PC-9 (cell line): ENCODE measurements at regions not wholly inside any gene's neighbourhood (a gene's known extent, or its start where the extent isn't known, plus 50 kb on each side); places are given as distances from the start of the nearest gene placed in this dataset.

ENCODE experiments used
- BruUV-seq: library from RNA; stranded (reverse); fragments of 400-500 nt; replicated peaks from 2 replicates; lab custom pipeline; 2021; lab: Mats Ljungman, UMichigan
- CTCF ChIA-PET: fragments of 300-600 bp; sonication (Branson Sonifier 250); formaldehyde crosslinking; loops from one replicate; lab custom pipeline; 2022; ENCODE audit warnings: antibody characterized with exemption; lab: Charles Lee
- POLR2A ChIA-PET: fragments of 300-600 bp; sonication (Branson Sonifier 250); formaldehyde crosslinking; loops from one replicate; lab custom pipeline; 2022; ENCODE audit warnings: antibody characterized with exemption; ENCODE audit not compliant: unreplicated experiment; lab: Charles Lee
- DNase-seq, 2 experiments: peaks; one replicate each; pipeline versions ENCODE4 v3.0.0 to v3.0.0-alpha.2; 2015 to 2022; ENCODE audit warnings: mixed read lengths in 1 of 2
- H2AFZ ChIP-seq: fragments of 200-600 bp; sonication (generic); 2 replicates; pipeline ENCODE4 v1.8.1; 2017; ENCODE audit warnings: antibody characterized with exemption
- H3F3A ChIP-seq: fragments of 200-600 bp; sonication (generic); 2 replicates; pipeline ENCODE4 v1.8.1; 2017; ENCODE audit warnings: antibody characterized with exemption, mild to moderate bottlenecking, low read depth; ENCODE audit not compliant: insufficient read depth
- H3K27ac ChIP-seq: fragments of 200-600 bp; sonication (generic); 2 replicates; pipeline ENCODE4 v1.6.1; 2016; ENCODE audit warnings: mixed run types
- H3K27me3 ChIP-seq: fragments of 200-600 bp; sonication (generic); 2 replicates; pipeline ENCODE4 v1.6.1; 2016; ENCODE audit warnings: low read depth, mixed run types; ENCODE audit not compliant: insufficient read depth
- H3K36me3 ChIP-seq: fragments of 200-600 bp; sonication (generic); 2 replicates; pipeline ENCODE4 v1.6.1; 2016; ENCODE audit warnings: low read depth, mixed run types
- H3K4me1 ChIP-seq: fragments of 200-600 bp; sonication (generic); replicated peaks from 2 replicates; pipeline ENCODE4 v1.6.1; 2016; ENCODE audit warnings: mixed run types; ENCODE audit not compliant: insufficient read depth
- H3K4me2 ChIP-seq: fragments of 200-600 bp; sonication (generic); 2 replicates; pipeline ENCODE4 v1.6.1; 2017; ENCODE audit warnings: mixed run types
- H3K4me3 ChIP-seq: fragments of 200-600 bp; sonication (generic); 2 replicates; pipeline ENCODE4 v1.6.1; 2016; ENCODE audit warnings: mixed run types
- H3K79me2 ChIP-seq: fragments of 200-600 bp; sonication (generic); 2 replicates; pipeline ENCODE4 v1.6.1; 2017; ENCODE audit warnings: low read depth, mixed run types
- H3K9me2 ChIP-seq: fragments of 200-600 bp; sonication (generic); 2 replicates; pipeline ENCODE4 v1.8.1; 2017; ENCODE audit warnings: mild to moderate bottlenecking; ENCODE audit not compliant: insufficient read depth
- H3K9me3 ChIP-seq: fragments of 200-600 bp; sonication (generic); 2 replicates; pipeline ENCODE4 v1.8.1; 2016; ENCODE audit warnings: low read depth; ENCODE audit not compliant: insufficient read depth
- H4K20me1 ChIP-seq: fragments of 200-600 bp; sonication (generic); 2 replicates; pipeline ENCODE4 v1.8.1; 2017; ENCODE audit not compliant: insufficient read depth
- CTCF ChIP-seq: fragments of 200-600 bp; sonication (generic); conservative IDR thresholded peaks from 2 replicates; pipeline ENCODE4 v1.6.1; 2017; ENCODE audit warnings: mixed run types, antibody characterized with exemption, mild to moderate bottlenecking, moderate library complexity
- EZH2 ChIP-seq: fragments of 200-600 bp; sonication (generic); IDR thresholded peaks from 2 replicates; pipeline ENCODE4 v1.8.0; 2017; ENCODE audit warnings: antibody characterized with exemption, low read depth
- intact Hi-C: fragments of 100-400 bp; cut with micrococcal nuclease; formaldehyde crosslinking; loops from one replicate; pipeline ENCODE4 v1.10.0; 2022; ENCODE audit not compliant: unreplicated experiment

- Histone ChIP-seq H3K36me3 (no peaks in the 10 kb centered on the region), H3K27ac (no peak overlapping the region), H3K79me2 (no peaks in the 10 kb centered on the region), H3K4me2 (no peak overlapping the region), H3K9me2 (no peaks in the 10 kb centered on the region), H3K27me3 (no peaks in the 10 kb centered on the region), H2AFZ (no peak overlapping the region), H3K4me1 (no peaks in the 10 kb centered on the region), H3K4me3 (no peak overlapping the region), H3K9me3 (no peaks in the 10 kb centered on the region), H4K20me1 (no peaks in the 10 kb centered on the region), H3F3A (no peaks in the 10 kb centered on the region)
- no TSS peak for BruUV-seq
- TF ChIP-seq CTCF, result no peak
- no peak for TF ChIP-seq EZH2
- intact Hi-C loops, result no loop called here
- CTCF ChIA-PET, result no interaction called here
- POLR2A ChIA-PET, result no interaction called here
- DNase-seq, result no peak
Measured at GRCh38 chr14:83799233-83799632, 1730.7 kb upstream of the FLRT2 start.

GRCh38 chr14:83814896-83815295 is 1715.0 kb upstream of the FLRT2 start:
- ChIA-PET POLR2A (no interaction called here), CTCF (no interaction called here)
- Histone ChIP-seq H3K4me1 (no peaks in the 10 kb centered on the region), H3K4me3 (no peak overlapping the region), H3K79me2 (no peaks in the 10 kb centered on the region), H3K9me2 (no peaks in the 10 kb centered on the region), H2AFZ (no peak overlapping the region), H4K20me1 (no peaks in the 10 kb centered on the region), H3F3A (no peaks in the 10 kb centered on the region), H3K4me2 (no peak overlapping the region), H3K9me3 (no peaks in the 10 kb centered on the region), H3K36me3 (no peaks in the 10 kb centered on the region), H3K27ac (no peak overlapping the region), H3K27me3 (no peaks in the 10 kb centered on the region)
- no TSS peak for BruUV-seq
- TF ChIP-seq EZH2, result no peak
- TF ChIP-seq CTCF, result no peak
- intact Hi-C loops, result no loop called here
- no peak for DNase-seq

DNA sequence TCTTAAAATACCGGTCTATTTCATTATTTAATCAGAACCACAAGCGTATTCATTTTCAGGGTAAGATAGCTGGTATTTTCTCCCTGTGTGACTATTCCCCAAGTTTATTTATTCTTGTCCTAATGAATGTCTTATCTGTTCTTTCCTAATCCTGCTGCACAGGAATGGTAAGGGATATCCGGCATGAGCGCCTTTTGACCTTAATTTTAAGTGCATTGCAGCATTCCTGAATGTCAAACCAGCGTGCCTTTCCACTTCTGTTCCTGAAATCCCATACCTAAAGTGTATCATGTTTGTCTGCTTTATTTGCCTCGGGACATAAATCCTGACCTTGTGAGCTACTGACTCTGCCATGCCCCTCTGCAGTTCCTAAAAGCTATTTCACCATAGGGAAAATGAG is 1713.2 kb upstream of the FLRT2 start:
- 0 out of 2 replicates have a peak overlapping the region, but pooled peaks have one; percentile 19 for H3K4me2 ChIP-seq

More for the DNA sequence above, 1713.2 kb upstream of the FLRT2 start:
- no peaks in the 10 kb centered on the region for H4K20me1 ChIP-seq
- POLR2A ChIA-PET, result no interaction called here
- TF ChIP-seq EZH2 (no peak), CTCF (no peak)
- no TSS peak for BruUV-seq
- peak; percentile 0 to 48 for DNase-seq
- no peaks in the 10 kb centered on the region for H3K9me2 ChIP-seq
- no peak overlapping the region for H3K4me3 ChIP-seq
- no peak overlapping the region for H2AFZ ChIP-seq
- intact Hi-C loops, result no loop called here
- H3K4me1 ChIP-seq, result no peaks in the 10 kb centered on the region
- H3K36me3 ChIP-seq, result no peaks in the 10 kb centered on the region
- no peaks in the 10 kb centered on the region for H3F3A ChIP-seq
- CTCF ChIA-PET, result no interaction called here
- no peaks in the 10 kb centered on the region for H3K27me3 ChIP-seq
- H3K9me3 ChIP-seq, result no peaks in the 10 kb centered on the region
- H3K79me2 ChIP-seq, result no peaks in the 10 kb centered on the region
- H3K27ac ChIP-seq, result no peak overlapping the region
